ENCODE measurements at regions not wholly inside any gene's neighbourhood (a gene's known extent, or its start where the extent isn't known, plus 50 kb on each side); places are given as distances from the start of the nearest gene placed in this dataset.
"Not testable (repeated sequence)": the region's sequence is repeated elsewhere in the genome, so short reads cannot be mapped to it uniquely, and the experiment has no call there.

DNA sequence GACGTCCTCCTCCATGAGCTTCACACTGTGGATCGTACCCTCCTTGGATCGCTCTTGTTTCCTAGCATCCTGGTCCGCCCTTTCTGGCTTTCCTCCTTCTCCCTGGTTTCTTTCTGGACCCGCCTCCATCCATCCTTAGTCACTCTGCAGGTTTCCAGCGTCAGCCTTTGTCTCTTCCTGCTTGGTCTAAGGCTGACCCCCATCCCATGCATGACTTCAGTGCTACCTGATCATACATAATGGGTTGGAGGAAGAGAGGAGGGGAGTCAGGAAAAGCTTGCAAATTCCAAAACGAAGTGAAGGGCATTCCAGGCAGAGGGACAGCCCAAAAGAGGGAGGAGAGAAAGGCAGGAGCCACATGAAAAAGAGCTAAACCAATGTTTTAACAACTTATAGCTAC is 156.9 kb upstream of the NBPF12 start:
- H3K9me3 Mint-ChIP-seq (ENCODE audit: low read depth, unreplicated experiment); CTCF ChIA-PET; BruUV-seq (replicated peaks); H3K27ac Mint-ChIP-seq (ENCODE audit: unreplicated experiment); DNase-seq; intact Hi-C loops (cut with micrococcal nuclease; ENCODE audit: unreplicated experiment); H3K4me3 Mint-ChIP-seq (ENCODE audit: low read depth, unreplicated experiment); H3K36me3 Mint-ChIP-seq (ENCODE audit: insufficient read depth, unreplicated experiment); H3K4me1 Mint-ChIP-seq (ENCODE audit: low read depth, unreplicated experiment): not testable (repeated sequence)
- H3K27me3 Mint-ChIP-seq (ENCODE audit: unreplicated experiment): peaks cover 18% of the 10 kb centered on the region

DNA sequence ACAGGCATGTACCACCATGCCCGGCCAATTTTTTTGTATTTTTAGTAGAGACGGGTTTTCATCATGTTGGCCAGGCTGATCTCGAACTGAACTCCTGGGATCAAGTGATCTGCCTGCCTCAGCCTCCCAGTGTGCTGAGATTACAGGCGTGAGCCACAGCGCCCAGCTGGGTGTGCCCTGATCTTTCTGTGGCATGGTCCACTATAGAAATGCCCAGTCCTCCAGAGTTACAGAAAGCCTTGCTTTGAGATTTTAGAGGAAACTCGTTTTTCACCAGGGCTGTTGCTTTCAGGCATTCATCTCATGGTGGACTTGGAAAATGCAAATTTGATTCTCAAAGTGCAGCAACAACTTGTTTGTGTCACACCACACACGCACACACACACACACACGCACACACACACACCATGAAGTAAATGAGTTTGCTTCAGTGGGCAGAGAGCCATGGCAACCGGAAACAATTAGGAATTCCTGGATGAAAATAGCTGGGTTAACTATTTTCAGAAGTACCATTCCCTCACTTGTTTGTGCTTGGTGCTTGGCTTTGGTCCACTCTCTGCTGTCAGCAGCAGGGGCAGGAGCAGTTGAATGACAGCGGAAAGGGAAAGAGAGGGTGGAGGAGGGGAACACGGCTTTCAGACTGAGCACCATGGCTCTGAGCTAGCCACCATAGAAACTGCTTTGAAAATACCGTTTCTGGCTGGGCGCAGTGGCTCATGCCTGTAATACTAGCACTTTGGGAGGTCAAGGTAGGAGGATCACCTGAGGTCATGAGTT is 160.1 kb upstream of the NBPF12 start:
- H3K4me3 Mint-ChIP-seq (ENCODE audit: low read depth, unreplicated experiment); CTCF ChIA-PET; H3K4me1 Mint-ChIP-seq (ENCODE audit: low read depth, unreplicated experiment); H3K27ac Mint-ChIP-seq (ENCODE audit: unreplicated experiment); H3K9me3 Mint-ChIP-seq (ENCODE audit: low read depth, unreplicated experiment); H3K36me3 Mint-ChIP-seq (ENCODE audit: insufficient read depth, unreplicated experiment); DNase-seq; intact Hi-C loops (cut with micrococcal nuclease; ENCODE audit: unreplicated experiment); BruUV-seq (replicated peaks): not testable (repeated sequence)
- H3K27me3 Mint-ChIP-seq (ENCODE audit: unreplicated experiment): peaks cover 18% of the 10 kb centered on the region

- H3K9me3 Mint-ChIP-seq (ENCODE audit: low read depth, unreplicated experiment); BruUV-seq (replicated peaks); intact Hi-C loops (cut with micrococcal nuclease; ENCODE audit: unreplicated experiment); DNase-seq; H3K4me3 Mint-ChIP-seq (ENCODE audit: low read depth, unreplicated experiment); H3K4me1 Mint-ChIP-seq (ENCODE audit: low read depth, unreplicated experiment); H3K36me3 Mint-ChIP-seq (ENCODE audit: insufficient read depth, unreplicated experiment); H3K27ac Mint-ChIP-seq (ENCODE audit: unreplicated experiment); CTCF ChIA-PET: not testable (repeated sequence)
- peaks cover 11% of the 10 kb centered on the region for H3K27me3 Mint-ChIP-seq (ENCODE audit: unreplicated experiment)
These were observed 163.1 kb upstream of the NBPF12 start for GRCh38 chr1:146774988-146775387.

- H3K4me3 Mint-ChIP-seq (ENCODE audit: low read depth, unreplicated experiment); H3K4me1 Mint-ChIP-seq (ENCODE audit: low read depth, unreplicated experiment); H3K9me3 Mint-ChIP-seq (ENCODE audit: low read depth, unreplicated experiment); DNase-seq; BruUV-seq (replicated peaks); CTCF ChIA-PET; H3K27ac Mint-ChIP-seq (ENCODE audit: unreplicated experiment); intact Hi-C loops (cut with micrococcal nuclease; ENCODE audit: unreplicated experiment); H3K36me3 Mint-ChIP-seq (ENCODE audit: insufficient read depth, unreplicated experiment): not testable (repeated sequence)
- peaks cover 11% of the 10 kb centered on the region for H3K27me3 Mint-ChIP-seq (ENCODE audit: unreplicated experiment)
These were observed 163.9 kb upstream of the NBPF12 start for GRCh38 chr1:146774271-146774670.

DNA sequence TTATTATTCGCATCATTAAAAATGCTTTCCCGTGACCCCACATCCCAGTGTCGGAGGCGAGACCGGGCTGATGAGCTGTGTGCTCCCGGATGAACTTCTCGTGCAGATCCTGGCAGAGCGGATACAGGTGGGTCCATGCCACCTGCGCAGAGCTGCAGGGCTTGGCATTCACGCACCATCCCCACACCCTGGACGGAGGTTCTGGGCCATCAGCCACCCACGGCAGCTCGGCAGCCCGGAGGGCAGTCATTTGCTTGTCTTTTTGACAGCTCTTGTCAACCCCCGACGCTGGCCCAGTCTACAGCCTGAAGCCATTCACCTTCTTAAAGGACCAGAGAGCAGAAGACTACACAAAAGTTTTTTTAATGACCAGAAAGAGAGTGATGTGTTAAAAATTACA is 166.7 kb upstream of the NBPF12 start:
- H3K4me3 Mint-ChIP-seq (ENCODE audit: low read depth, unreplicated experiment): not testable (repeated sequence)

DNA sequence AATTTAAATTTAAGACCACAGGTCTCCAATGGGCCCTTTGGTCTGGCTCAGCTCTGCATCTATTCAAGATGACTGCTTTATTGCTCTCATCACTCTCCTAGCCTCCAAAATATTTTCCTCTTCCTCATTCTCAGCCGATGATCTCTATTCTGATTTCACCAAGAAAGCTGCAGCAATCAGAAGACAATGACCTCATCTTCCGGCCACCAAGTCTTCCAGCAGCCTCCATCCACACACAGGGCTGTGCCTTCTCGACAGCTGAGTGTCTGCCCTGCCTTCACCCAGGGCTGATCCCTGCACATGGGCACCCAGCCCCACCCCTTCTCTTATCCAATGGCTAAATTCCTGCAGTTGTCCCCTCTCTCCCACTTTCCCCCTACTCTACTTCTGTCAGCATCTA is 167.1 kb upstream of the NBPF12 start:
- H3K4me1 Mint-ChIP-seq (ENCODE audit: low read depth, unreplicated experiment); CTCF ChIA-PET; BruUV-seq (replicated peaks); H3K36me3 Mint-ChIP-seq (ENCODE audit: insufficient read depth, unreplicated experiment); H3K9me3 Mint-ChIP-seq (ENCODE audit: low read depth, unreplicated experiment); intact Hi-C loops (cut with micrococcal nuclease; ENCODE audit: unreplicated experiment); DNase-seq; H3K27ac Mint-ChIP-seq (ENCODE audit: unreplicated experiment); H3K4me3 Mint-ChIP-seq (ENCODE audit: low read depth, unreplicated experiment): not testable (repeated sequence)
- peaks cover 11% of the 10 kb centered on the region for H3K27me3 Mint-ChIP-seq (ENCODE audit: unreplicated experiment)

More for the DNA sequence above, 166.7 kb upstream of the NBPF12 start:
- H3K27ac Mint-ChIP-seq (ENCODE audit: unreplicated experiment); H3K9me3 Mint-ChIP-seq (ENCODE audit: low read depth, unreplicated experiment); H3K36me3 Mint-ChIP-seq (ENCODE audit: insufficient read depth, unreplicated experiment); intact Hi-C loops (cut with micrococcal nuclease; ENCODE audit: unreplicated experiment); BruUV-seq (replicated peaks); DNase-seq; H3K4me1 Mint-ChIP-seq (ENCODE audit: low read depth, unreplicated experiment); CTCF ChIA-PET: not testable (repeated sequence)
- peaks cover 11% of the 10 kb centered on the region for H3K27me3 Mint-ChIP-seq (ENCODE audit: unreplicated experiment)

GRCh38 chr1:146763234-146763633 is 174.9 kb upstream of the NBPF12 start:
- H3K9me3 Mint-ChIP-seq (ENCODE audit: low read depth, unreplicated experiment); H3K4me1 Mint-ChIP-seq (ENCODE audit: low read depth, unreplicated experiment); BruUV-seq (replicated peaks); H3K27me3 Mint-ChIP-seq (ENCODE audit: unreplicated experiment); H3K4me3 Mint-ChIP-seq (ENCODE audit: low read depth, unreplicated experiment); H3K36me3 Mint-ChIP-seq (ENCODE audit: insufficient read depth, unreplicated experiment); DNase-seq; CTCF ChIA-PET; intact Hi-C loops (cut with micrococcal nuclease; ENCODE audit: unreplicated experiment); H3K27ac Mint-ChIP-seq (ENCODE audit: unreplicated experiment): not testable (repeated sequence)

DNA sequence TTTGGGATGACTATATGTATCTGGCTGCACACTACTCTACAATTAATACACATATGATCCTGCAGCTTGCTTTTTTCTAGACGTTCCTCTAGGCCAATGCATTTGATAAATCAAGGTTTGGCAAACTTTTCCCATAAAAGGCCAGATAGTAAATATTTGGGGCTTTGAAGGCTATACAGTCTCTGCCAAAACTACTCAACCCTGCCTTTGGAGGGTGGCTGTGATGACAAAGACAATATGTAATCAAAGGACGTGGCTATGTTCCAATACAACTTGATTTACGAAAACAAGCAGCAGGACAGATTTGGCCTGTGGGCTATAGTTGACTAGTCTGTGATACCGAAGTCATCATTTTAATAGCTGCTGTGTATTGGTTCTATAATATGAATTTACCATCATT is 181.3 kb upstream of the NBPF12 start:
- DNase-seq; H3K9me3 Mint-ChIP-seq (ENCODE audit: low read depth, unreplicated experiment); H3K27me3 Mint-ChIP-seq (ENCODE audit: unreplicated experiment); H3K4me1 Mint-ChIP-seq (ENCODE audit: low read depth, unreplicated experiment); H3K4me3 Mint-ChIP-seq (ENCODE audit: low read depth, unreplicated experiment); H3K27ac Mint-ChIP-seq (ENCODE audit: unreplicated experiment); BruUV-seq (replicated peaks); intact Hi-C loops (cut with micrococcal nuclease; ENCODE audit: unreplicated experiment); CTCF ChIA-PET; H3K36me3 Mint-ChIP-seq (ENCODE audit: insufficient read depth, unreplicated experiment): not testable (repeated sequence)

DNA sequence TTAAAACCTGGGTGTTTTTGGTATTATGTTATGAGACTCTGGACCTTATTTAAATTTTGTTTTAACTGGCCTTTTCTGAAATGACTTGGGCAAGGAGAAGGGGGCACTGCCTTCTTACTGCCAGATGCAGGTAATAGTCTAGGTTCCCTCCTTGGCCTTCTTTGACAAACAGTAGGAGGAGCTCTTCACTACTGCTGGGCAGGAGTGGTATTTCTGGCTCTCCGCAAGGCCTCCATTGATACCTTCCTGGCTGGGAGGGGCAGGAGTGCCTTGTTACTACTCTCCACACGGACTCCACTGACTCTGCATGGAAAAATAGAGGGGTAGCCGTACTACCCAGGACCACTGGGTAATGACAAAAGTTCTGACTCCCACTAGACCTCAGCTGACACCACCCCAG is 189.4 kb upstream of the NBPF12 start:
- intact Hi-C loops (cut with micrococcal nuclease; ENCODE audit: unreplicated experiment); H3K4me3 Mint-ChIP-seq (ENCODE audit: low read depth, unreplicated experiment); BruUV-seq (replicated peaks); DNase-seq; CTCF ChIA-PET; H3K27ac Mint-ChIP-seq (ENCODE audit: unreplicated experiment); H3K27me3 Mint-ChIP-seq (ENCODE audit: unreplicated experiment); H3K4me1 Mint-ChIP-seq (ENCODE audit: low read depth, unreplicated experiment); H3K9me3 Mint-ChIP-seq (ENCODE audit: low read depth, unreplicated experiment); H3K36me3 Mint-ChIP-seq (ENCODE audit: insufficient read depth, unreplicated experiment): not testable (repeated sequence)

DNA sequence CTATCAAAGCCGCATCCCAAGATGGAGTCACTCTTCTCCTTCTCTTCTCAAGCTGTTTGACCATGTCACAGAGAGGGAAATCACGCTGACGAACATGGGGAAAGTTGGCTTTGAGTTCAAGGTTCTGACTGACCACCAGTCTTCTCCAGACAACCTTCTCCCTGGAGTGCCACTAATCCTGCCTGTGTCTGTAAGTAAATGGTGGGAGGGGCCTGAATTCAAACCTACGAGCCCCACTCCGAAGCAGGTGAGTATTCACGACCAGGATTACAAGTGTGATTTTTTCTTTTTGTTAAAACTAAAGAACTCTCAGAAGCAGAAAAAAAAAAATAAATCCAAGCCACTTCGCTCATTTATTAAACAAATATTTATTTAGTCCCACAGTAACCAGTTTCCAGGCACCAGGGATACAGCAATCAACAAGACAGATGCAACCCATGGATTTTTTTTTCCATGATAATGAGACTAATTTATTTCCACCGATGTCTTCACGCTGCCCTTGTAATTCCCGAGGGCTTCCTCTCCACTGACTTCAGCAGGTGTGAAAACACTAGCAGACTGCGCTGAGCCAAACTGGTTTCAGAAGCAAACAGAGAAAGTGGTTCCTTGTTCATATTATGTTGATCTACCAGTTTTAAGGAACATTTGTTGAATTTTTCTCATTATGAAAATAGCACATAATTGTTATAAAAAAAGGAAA is 206.0 kb upstream of the NBPF12 start:
- intact Hi-C loops (cut with micrococcal nuclease; ENCODE audit: unreplicated experiment); BruUV-seq (replicated peaks); CTCF ChIA-PET: not testable (repeated sequence)

More for the DNA sequence above, 206.0 kb upstream of the NBPF12 start:
- H3K27me3 Mint-ChIP-seq (ENCODE audit: unreplicated experiment); H3K36me3 Mint-ChIP-seq (ENCODE audit: insufficient read depth, unreplicated experiment); H3K9me3 Mint-ChIP-seq (ENCODE audit: low read depth, unreplicated experiment); DNase-seq; H3K4me1 Mint-ChIP-seq (ENCODE audit: low read depth, unreplicated experiment); H3K27ac Mint-ChIP-seq (ENCODE audit: unreplicated experiment); H3K4me3 Mint-ChIP-seq (ENCODE audit: low read depth, unreplicated experiment): not testable (repeated sequence)

Data from Calu3 (cell line).